ENCODE measurements at regions not wholly inside any gene's neighbourhood (a gene's known extent, or its start where the extent isn't known, plus 50 kb on each side); places are given as distances from the start of the nearest gene placed in this dataset.

DNA sequence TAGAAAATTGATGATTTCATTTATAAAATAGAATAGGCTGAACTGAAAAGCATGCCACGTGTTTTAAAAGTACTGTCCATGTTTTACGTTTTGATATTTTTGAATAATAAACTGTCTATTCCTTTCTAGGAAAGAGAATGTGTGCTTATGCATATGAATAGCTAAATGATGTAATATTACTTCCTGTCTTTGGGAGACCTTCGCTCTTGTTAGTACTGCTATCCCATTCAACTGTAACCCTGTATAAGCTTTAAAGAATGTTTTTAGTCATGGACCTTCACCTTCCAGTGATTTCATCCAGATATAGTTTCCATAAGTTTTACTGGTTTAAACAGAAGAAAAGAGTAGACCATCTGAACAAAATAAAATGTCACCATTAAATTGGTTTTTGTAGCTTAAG lies 274.4 kb upstream of the SEMA3A start:
- Mint-ChIP-seq H3K4me3 (ENCODE audit: unreplicated experiment) (no peak overlapping the region), H3K27me3 (ENCODE audit: unreplicated experiment) (no peaks in the 10 kb centered on the region), H3K36me3 (ENCODE audit: low read depth, unreplicated experiment) (no peaks in the 10 kb centered on the region), H3K27ac (ENCODE audit: unreplicated experiment) (no peak overlapping the region), H3K4me1 (ENCODE audit: unreplicated experiment) (no peaks in the 10 kb centered on the region), H3K9me3 (ENCODE audit: unreplicated experiment) (no peaks in the 10 kb centered on the region)
- TF ChIP-seq, protein P1, sequence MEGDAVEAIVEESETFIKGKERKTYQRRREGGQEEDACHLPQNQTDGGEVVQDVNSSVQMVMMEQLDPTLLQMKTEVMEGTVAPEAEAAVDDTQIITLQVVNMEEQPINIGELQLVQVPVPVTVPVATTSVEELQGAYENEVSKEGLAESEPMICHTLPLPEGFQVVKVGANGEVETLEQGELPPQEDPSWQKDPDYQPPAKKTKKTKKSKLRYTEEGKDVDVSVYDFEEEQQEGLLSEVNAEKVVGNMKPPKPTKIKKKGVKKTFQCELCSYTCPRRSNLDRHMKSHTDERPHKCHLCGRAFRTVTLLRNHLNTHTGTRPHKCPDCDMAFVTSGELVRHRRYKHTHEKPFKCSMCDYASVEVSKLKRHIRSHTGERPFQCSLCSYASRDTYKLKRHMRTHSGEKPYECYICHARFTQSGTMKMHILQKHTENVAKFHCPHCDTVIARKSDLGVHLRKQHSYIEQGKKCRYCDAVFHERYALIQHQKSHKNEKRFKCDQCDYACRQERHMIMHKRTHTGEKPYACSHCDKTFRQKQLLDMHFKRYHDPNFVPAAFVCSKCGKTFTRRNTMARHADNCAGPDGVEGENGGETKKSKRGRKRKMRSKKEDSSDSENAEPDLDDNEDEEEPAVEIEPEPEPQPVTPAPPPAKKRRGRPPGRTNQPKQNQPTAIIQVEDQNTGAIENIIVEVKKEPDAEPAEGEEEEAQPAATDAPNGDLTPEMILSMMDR (IDR thresholded peaks at IDR 0.05; ENCODE audit: unreplicated experiment) = no peak
- DNase-seq (ENCODE audit: low spot score) = no peak

DNA sequence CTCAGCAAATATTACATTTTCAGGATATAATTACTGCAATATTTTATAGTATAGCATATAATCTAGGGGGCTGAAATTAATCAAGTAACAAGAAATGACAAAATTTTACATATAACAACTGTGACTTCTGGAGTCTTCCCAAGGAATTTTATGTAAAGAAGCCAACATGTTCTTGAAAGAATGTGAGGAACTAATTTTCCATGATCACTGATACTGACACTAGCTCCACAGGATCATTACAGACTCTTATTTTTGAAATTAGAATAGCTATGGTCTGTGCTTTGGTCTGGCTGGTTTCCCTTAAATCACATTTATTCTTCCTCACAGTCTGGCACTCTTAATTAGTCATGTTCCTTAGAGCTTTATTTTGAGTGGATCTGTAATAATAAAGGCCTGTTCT lies 267.7 kb upstream of the SEMA3A start:
- no peak for DNase-seq (ENCODE audit: low spot score)

DNA sequence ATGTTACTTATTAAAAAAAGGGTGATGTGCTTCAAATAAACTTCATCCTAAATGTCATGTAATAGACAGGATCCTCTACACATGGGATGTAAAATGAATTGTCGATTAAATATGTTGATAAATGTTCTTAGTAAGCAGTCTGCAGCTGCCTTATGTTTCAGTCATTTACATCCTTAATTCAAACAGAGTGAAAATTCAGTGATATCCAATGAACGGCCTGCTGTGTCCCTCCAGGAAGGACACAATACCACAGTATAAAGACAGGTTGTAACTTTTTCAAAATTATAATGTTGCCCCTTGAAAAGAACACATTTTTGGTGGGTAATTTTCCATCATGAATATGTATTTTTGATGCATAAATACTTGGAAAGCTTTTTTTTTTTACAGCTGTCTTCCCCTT lies 266.5 kb upstream of the SEMA3A start:
- Mint-ChIP-seq H3K27ac (ENCODE audit: unreplicated experiment) (no peak overlapping the region), H3K36me3 (ENCODE audit: low read depth, unreplicated experiment) (no peaks in the 10 kb centered on the region), H3K4me1 (ENCODE audit: unreplicated experiment) (no peaks in the 10 kb centered on the region), H3K4me3 (ENCODE audit: unreplicated experiment) (no peak overlapping the region), H3K27me3 (ENCODE audit: unreplicated experiment) (no peaks in the 10 kb centered on the region), H3K9me3 (ENCODE audit: unreplicated experiment) (no peaks in the 10 kb centered on the region)
- no peak for DNase-seq (ENCODE audit: low spot score)
- TF ChIP-seq, protein P1 (IDR thresholded peaks at IDR 0.05; ENCODE audit: unreplicated experiment) = no peak

More for the DNA sequence above, 267.7 kb upstream of the SEMA3A start:
- Mint-ChIP-seq H3K27me3 (ENCODE audit: unreplicated experiment) (no peaks in the 10 kb centered on the region), H3K9me3 (ENCODE audit: unreplicated experiment) (no peaks in the 10 kb centered on the region), H3K4me1 (ENCODE audit: unreplicated experiment) (no peaks in the 10 kb centered on the region), H3K36me3 (ENCODE audit: low read depth, unreplicated experiment) (no peaks in the 10 kb centered on the region), H3K4me3 (ENCODE audit: unreplicated experiment) (no peak overlapping the region), H3K27ac (ENCODE audit: unreplicated experiment) (no peak overlapping the region)
- TF ChIP-seq, protein P1 (IDR thresholded peaks at IDR 0.05; ENCODE audit: unreplicated experiment) = no peak

DNA sequence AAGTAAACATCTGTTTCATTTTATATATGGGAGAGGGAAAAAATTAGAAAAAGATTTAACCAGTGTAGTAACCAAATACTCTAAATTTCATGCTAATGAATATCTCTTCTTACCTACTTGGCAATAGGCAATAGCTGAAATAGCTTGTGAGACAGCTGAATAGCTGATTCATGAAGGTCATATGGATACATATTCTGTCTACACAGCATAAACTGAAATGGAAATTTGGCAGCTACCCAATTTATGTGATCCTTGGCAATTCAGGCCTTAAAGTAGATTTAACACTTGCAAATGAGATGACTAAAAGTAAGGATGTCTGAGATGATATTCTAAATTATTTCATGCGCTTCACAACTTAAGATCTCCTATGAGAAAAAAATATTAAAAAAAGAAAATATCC lies 261.2 kb upstream of the SEMA3A start:
- Mint-ChIP-seq H3K9me3 (ENCODE audit: unreplicated experiment) (no peaks in the 10 kb centered on the region), H3K4me3 (ENCODE audit: unreplicated experiment) (no peak overlapping the region), H3K27me3 (ENCODE audit: unreplicated experiment) (no peaks in the 10 kb centered on the region), H3K27ac (ENCODE audit: unreplicated experiment) (no peak overlapping the region), H3K36me3 (ENCODE audit: low read depth, unreplicated experiment) (no peaks in the 10 kb centered on the region), H3K4me1 (ENCODE audit: unreplicated experiment) (no peaks in the 10 kb centered on the region)
- no peak for DNase-seq (ENCODE audit: low spot score)
- TF ChIP-seq, protein P1 (IDR thresholded peaks at IDR 0.05; ENCODE audit: unreplicated experiment) = no peak

DNA sequence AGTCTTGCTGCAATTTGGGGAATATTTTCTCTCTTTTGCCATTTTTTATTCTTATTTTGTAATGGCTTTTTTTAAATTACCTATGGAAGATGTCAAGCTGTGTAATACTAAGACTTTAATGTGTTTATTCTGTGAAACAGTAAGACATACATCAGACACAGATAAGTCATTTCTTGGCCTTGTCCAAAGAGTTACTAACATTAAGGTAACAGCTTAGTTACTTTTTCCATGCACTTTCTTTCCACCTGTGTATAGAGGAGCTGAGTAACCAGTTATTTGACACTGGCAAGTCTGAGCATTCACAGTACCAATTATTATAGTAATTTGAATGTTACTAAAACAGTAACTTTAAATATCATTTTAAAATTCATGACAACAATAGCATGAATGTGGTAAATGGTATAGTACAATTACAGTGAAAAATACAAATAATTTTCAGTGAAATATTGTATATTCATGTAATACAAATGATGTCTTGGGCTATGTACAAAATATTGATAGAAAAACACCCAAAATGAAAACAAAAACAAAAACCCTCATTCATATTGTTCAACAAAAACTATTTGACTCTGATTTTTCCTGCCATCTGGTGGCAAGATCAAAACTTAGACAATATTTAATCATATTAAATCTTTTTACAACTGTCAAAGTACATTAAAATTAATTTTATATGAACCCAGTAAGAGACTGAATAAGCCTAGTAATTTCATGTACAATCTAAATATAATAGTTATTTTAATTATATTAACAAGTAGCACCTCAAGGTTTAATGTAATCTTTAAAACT lies 259.8 kb upstream of the SEMA3A start:
- Mint-ChIP-seq H3K27me3 (ENCODE audit: unreplicated experiment) (no peaks in the 10 kb centered on the region), H3K4me3 (ENCODE audit: unreplicated experiment) (no peak overlapping the region), H3K27ac (ENCODE audit: unreplicated experiment) (no peak overlapping the region), H3K4me1 (ENCODE audit: unreplicated experiment) (no peaks in the 10 kb centered on the region), H3K9me3 (ENCODE audit: unreplicated experiment) (no peaks in the 10 kb centered on the region), H3K36me3 (ENCODE audit: low read depth, unreplicated experiment) (no peaks in the 10 kb centered on the region)
- DNase-seq (ENCODE audit: low spot score) = no peak
- TF ChIP-seq, protein P1 (IDR thresholded peaks at IDR 0.05; ENCODE audit: unreplicated experiment) = no peak

All from endothelial cell (in vitro differentiated cells).